ENCODE measurements at regions not wholly inside any gene's neighbourhood (a gene's known extent, or its start where the extent isn't known, plus 50 kb on each side); places are given as distances from the start of the nearest gene placed in this dataset.

- Mint-ChIP-seq H3K9me3 (no peaks in the 10 kb centered on the region), H3K27ac (no peak overlapping the region), H3K27me3 (ENCODE audit: low read depth) (no peaks in the 10 kb centered on the region), H3K4me3 (no peak overlapping the region), H3K4me1 (ENCODE audit: low read depth) (no peaks in the 10 kb centered on the region), H3K36me3 (ENCODE audit: low read depth) (no peaks in the 10 kb centered on the region)
Measured at GRCh38 chr6:112752791-112753190, 405.7 kb downstream of the RFPL4B start.

- Mint-ChIP-seq H3K4me1 (ENCODE audit: low read depth) (no peaks in the 10 kb centered on the region), H3K4me3 (no peak overlapping the region), H3K9me3 (no peaks in the 10 kb centered on the region), H3K36me3 (ENCODE audit: low read depth) (no peaks in the 10 kb centered on the region), H3K27me3 (ENCODE audit: low read depth) (no peaks in the 10 kb centered on the region), H3K27ac (no peak overlapping the region)
Measured at GRCh38 chr6:112760831-112761230, 413.7 kb downstream of the RFPL4B start.

DNA sequence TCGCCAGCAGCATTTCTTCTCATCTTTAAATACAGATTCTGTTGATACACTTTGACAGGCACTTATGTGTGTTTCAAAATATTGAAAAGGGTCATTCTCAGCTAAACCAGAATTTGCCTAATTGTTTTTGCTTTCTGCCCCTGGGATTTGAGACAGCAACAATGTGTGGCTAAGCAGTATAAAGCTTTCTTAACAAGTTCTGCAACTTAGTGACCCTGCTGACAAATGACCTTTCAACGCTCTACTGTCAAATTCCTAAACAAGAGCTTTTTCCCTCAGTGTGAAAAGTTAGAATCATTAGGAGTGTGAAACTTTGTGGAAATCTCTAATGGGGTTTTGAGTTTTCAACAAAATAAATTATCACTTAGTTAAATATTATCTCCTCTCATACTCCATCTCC is 414.6 kb downstream of the RFPL4B start:
- H3K9me3 Mint-ChIP-seq, result peaks cover under 1% of the 10 kb centered on the region
- no peaks in the 10 kb centered on the region for H3K4me1 Mint-ChIP-seq (ENCODE audit: low read depth)
- H3K36me3 Mint-ChIP-seq (ENCODE audit: low read depth), result no peaks in the 10 kb centered on the region
- no peaks in the 10 kb centered on the region for H3K27me3 Mint-ChIP-seq (ENCODE audit: low read depth)
- H3K4me3 Mint-ChIP-seq, result no peak overlapping the region
- H3K27ac Mint-ChIP-seq, result no peak overlapping the region

GRCh38 chr6:112764377-112764776 is 417.2 kb downstream of the RFPL4B start:
- H3K9me3 Mint-ChIP-seq, result peaks cover 8% of the 10 kb centered on the region
- no peak overlapping the region for H3K4me3 Mint-ChIP-seq
- no peak overlapping the region for H3K27ac Mint-ChIP-seq
- no peaks in the 10 kb centered on the region for H3K27me3 Mint-ChIP-seq (ENCODE audit: low read depth)
- H3K36me3 Mint-ChIP-seq (ENCODE audit: low read depth), result no peaks in the 10 kb centered on the region
- H3K4me1 Mint-ChIP-seq (ENCODE audit: low read depth), result no peaks in the 10 kb centered on the region

DNA sequence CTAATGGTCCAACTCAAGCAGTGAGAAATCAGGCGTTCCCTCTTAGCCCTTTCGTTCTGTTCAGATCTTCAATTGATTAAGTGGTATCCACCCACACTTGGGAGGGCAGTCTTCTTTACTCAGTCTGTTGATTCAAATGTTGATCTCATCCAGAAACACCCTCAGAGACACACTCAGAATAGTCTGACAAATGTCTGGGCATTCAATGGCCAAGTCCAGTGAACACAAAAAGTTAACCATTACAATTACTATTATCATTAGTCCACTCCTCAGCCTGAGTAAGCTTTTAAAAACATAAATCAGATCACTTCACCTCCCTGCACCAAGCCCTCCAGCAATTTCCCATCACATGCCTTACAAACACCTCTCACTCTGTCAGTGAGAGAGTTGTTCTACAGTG is 423.2 kb downstream of the RFPL4B start:
- Mint-ChIP-seq H3K4me1 (ENCODE audit: low read depth) (no peaks in the 10 kb centered on the region), H3K27me3 (ENCODE audit: low read depth) (no peaks in the 10 kb centered on the region), H3K4me3 (no peak overlapping the region), H3K27ac (no peak overlapping the region), H3K36me3 (ENCODE audit: low read depth) (no peaks in the 10 kb centered on the region), H3K9me3 (peaks cover 8% of the 10 kb centered on the region)

DNA sequence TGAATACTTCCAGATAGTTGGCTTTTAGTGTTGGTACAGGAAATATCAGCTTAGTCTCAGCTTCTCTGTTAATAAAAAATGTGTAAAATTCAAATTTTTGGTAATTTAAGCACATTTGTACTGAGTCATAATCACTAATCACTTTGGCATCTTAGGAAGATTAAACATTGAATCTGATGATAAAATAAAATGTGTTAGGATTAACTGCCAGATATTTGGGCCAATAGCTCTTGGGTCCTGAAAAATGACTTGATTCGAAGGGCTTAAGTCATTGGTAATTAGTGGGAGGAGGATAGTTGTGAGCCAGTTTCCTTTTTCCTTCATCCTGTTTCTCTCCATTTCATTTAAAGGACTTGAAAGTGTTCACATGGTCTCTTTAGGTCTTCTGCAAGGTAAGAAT is 426.1 kb downstream of the RFPL4B start:
- no peak overlapping the region for H3K4me3 Mint-ChIP-seq
- H3K4me1 Mint-ChIP-seq (ENCODE audit: low read depth), result no peaks in the 10 kb centered on the region
- H3K9me3 Mint-ChIP-seq, result peaks cover 5% of the 10 kb centered on the region
- H3K27ac Mint-ChIP-seq, result no peak overlapping the region
- H3K27me3 Mint-ChIP-seq (ENCODE audit: low read depth), result no peaks in the 10 kb centered on the region
- H3K36me3 Mint-ChIP-seq (ENCODE audit: low read depth), result no peaks in the 10 kb centered on the region

DNA sequence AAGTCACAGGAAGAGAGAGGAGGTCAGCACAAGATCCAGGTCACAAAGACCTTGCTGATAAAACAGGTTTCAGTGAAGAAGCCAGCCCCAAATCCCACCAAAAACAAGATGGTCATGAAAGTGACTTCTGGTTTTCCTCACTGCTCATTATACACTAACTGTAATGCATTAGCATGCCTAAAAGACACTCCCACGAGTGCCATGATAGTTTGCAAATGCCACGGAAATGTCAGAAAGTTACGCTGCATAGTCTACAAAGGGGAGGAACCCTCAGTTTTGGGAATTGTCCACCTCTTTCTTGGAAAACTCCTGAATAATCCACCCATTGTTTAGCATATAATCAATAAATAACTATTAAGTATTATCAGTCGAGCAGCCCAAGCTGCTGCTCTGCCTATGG is 427.2 kb downstream of the RFPL4B start:
- Mint-ChIP-seq H3K4me3 (no peak overlapping the region), H3K27ac (no peak overlapping the region), H3K27me3 (ENCODE audit: low read depth) (no peaks in the 10 kb centered on the region), H3K4me1 (ENCODE audit: low read depth) (no peaks in the 10 kb centered on the region), H3K9me3 (no peaks in the 10 kb centered on the region), H3K36me3 (ENCODE audit: low read depth) (no peaks in the 10 kb centered on the region)

DNA sequence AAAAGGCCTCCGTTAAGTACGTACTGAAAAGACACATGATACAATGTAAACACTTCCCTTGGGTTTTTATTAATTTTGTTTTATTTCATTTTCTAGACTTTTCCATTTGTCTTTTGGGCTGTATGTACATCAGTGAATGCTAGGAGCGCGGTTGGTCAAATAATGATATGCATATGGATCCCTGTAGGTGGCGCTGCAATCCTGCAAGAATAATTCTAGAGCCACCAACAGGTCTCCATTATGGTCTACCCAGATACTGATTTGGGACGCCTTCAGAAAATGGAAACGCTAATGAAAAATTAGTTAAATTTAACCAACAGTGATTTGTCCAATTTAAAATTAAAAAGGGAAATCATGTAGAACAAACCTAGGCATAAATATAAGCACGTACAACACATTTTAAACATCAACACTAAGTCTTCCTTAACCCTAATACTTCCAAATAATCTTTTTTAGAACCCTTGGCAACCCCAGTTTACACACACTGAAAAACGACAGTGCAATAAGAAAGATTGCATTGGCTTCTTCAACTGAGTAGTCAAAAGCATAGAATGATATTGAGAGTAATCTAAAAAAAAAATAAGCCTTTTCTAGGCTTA is 433.5 kb downstream of the RFPL4B start:
- Mint-ChIP-seq H3K9me3 (no peaks in the 10 kb centered on the region), H3K36me3 (ENCODE audit: low read depth) (no peaks in the 10 kb centered on the region), H3K27ac (no peak overlapping the region), H3K4me3 (no peak overlapping the region), H3K27me3 (ENCODE audit: low read depth) (no peaks in the 10 kb centered on the region), H3K4me1 (ENCODE audit: low read depth) (no peaks in the 10 kb centered on the region)

- no peak overlapping the region for H3K27ac Mint-ChIP-seq
Measured at GRCh38 chr6:112781241-112781640, 434.1 kb downstream of the RFPL4B start.

DNA sequence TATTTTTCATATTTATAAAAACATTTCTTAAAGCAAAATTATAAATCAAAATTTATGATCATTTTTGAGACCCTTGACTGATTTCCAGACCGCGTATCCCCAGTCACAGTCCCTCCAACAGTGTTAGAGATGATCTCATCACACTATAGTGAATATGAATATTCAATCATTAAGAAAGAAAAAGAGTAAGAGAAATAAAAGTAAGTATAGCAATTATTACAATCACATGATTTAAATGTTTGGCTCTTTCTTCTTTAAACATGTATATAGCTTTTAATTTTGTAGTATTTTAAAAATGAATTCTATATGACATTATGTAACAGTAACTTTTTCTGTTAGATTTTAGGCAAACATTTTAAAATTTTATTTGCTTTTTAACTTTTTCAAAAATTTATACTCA is 438.3 kb downstream of the RFPL4B start:
- H3K4me1 Mint-ChIP-seq (ENCODE audit: low read depth), result no peaks in the 10 kb centered on the region
- H3K9me3 Mint-ChIP-seq, result no peaks in the 10 kb centered on the region
- no peak overlapping the region for H3K4me3 Mint-ChIP-seq
- H3K27me3 Mint-ChIP-seq (ENCODE audit: low read depth), result no peaks in the 10 kb centered on the region
- H3K36me3 Mint-ChIP-seq (ENCODE audit: low read depth), result no peaks in the 10 kb centered on the region
- H3K27ac Mint-ChIP-seq, result no peak overlapping the region

More at GRCh38 chr6:112781241-112781640, 434.1 kb downstream of the RFPL4B start:
- H3K36me3 Mint-ChIP-seq (ENCODE audit: low read depth), result no peaks in the 10 kb centered on the region
- H3K27me3 Mint-ChIP-seq (ENCODE audit: low read depth), result no peaks in the 10 kb centered on the region
- H3K4me1 Mint-ChIP-seq (ENCODE audit: low read depth), result no peaks in the 10 kb centered on the region
- no peak overlapping the region for H3K4me3 Mint-ChIP-seq
- no peaks in the 10 kb centered on the region for H3K9me3 Mint-ChIP-seq

GRCh38 chr6:112786801-112787200 is 439.7 kb downstream of the RFPL4B start:
- H3K36me3 Mint-ChIP-seq (ENCODE audit: low read depth), result no peaks in the 10 kb centered on the region
- H3K27me3 Mint-ChIP-seq (ENCODE audit: low read depth), result no peaks in the 10 kb centered on the region
- H3K27ac Mint-ChIP-seq, result no peak overlapping the region
- no peak overlapping the region for H3K4me3 Mint-ChIP-seq
- no peaks in the 10 kb centered on the region for H3K9me3 Mint-ChIP-seq
- no peaks in the 10 kb centered on the region for H3K4me1 Mint-ChIP-seq (ENCODE audit: low read depth)

- H3K4me3 Mint-ChIP-seq, result no peak overlapping the region
- no peaks in the 10 kb centered on the region for H3K36me3 Mint-ChIP-seq (ENCODE audit: low read depth)
- H3K9me3 Mint-ChIP-seq, result no peaks in the 10 kb centered on the region
- H3K27me3 Mint-ChIP-seq (ENCODE audit: low read depth), result no peaks in the 10 kb centered on the region
- no peaks in the 10 kb centered on the region for H3K4me1 Mint-ChIP-seq (ENCODE audit: low read depth)
- H3K27ac Mint-ChIP-seq, result no peak overlapping the region
Measured at GRCh38 chr6:112787371-112787770, 440.2 kb downstream of the RFPL4B start.

GRCh38 chr6:112795316-112795715 is 448.2 kb downstream of the RFPL4B start:
- H3K4me3 Mint-ChIP-seq, result no peak overlapping the region
- no peaks in the 10 kb centered on the region for H3K27me3 Mint-ChIP-seq (ENCODE audit: low read depth)
- no peak overlapping the region for H3K27ac Mint-ChIP-seq
- H3K9me3 Mint-ChIP-seq, result peaks cover 6% of the 10 kb centered on the region
- H3K4me1 Mint-ChIP-seq (ENCODE audit: low read depth), result no peaks in the 10 kb centered on the region
- H3K36me3 Mint-ChIP-seq (ENCODE audit: low read depth), result no peaks in the 10 kb centered on the region

DNA sequence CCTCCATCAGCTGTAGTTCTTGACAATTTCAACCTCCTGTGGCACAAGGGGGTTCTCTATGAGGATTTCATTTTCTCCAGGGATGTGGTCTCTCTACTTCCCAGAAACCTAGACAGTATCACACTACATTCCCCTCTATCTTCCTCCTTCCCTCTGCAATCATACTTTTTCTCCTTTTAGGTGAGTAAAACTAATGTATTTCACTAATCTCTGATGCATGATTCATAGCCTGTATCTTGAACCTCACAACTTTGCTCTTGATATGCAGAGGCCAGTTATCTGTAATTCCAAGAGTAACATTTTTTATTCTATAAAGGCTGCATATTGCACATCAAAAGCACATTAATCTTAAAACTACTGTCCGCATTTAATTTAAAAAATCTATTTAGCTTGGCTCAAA is 449.6 kb downstream of the RFPL4B start:
- no peaks in the 10 kb centered on the region for H3K36me3 Mint-ChIP-seq (ENCODE audit: low read depth)
- H3K4me3 Mint-ChIP-seq, result no peak overlapping the region
- H3K27me3 Mint-ChIP-seq (ENCODE audit: low read depth), result no peaks in the 10 kb centered on the region
- H3K9me3 Mint-ChIP-seq, result peaks cover 6% of the 10 kb centered on the region
- no peak overlapping the region for H3K27ac Mint-ChIP-seq
- H3K4me1 Mint-ChIP-seq (ENCODE audit: low read depth), result no peaks in the 10 kb centered on the region

GRCh38 chr6:112799889-112800288 is 452.8 kb downstream of the RFPL4B start:
- no peaks in the 10 kb centered on the region for H3K4me1 Mint-ChIP-seq (ENCODE audit: low read depth)
- H3K27me3 Mint-ChIP-seq (ENCODE audit: low read depth), result no peaks in the 10 kb centered on the region
- peaks cover 6% of the 10 kb centered on the region for H3K9me3 Mint-ChIP-seq
- no peak overlapping the region for H3K4me3 Mint-ChIP-seq
- no peaks in the 10 kb centered on the region for H3K36me3 Mint-ChIP-seq (ENCODE audit: low read depth)
- no peak overlapping the region for H3K27ac Mint-ChIP-seq

DNA sequence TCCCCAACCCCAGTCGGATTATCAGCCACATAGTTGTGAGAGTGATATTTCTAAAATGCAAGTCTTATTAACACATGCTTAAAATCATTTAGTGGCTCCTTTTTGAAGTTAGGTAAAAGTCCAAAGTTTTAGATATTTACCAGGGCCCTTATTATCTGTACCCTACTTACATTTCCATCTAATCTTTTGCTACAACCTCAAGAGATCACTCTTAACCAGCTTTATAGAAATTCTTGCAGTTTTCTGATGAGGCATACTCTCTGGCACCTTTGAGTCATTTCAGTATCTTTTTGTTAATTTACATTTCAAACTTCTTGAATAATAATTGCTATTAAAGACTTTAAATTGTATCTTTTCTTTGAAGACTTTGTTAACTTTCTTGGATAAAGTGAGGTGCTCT is 453.3 kb downstream of the RFPL4B start:
- H3K36me3 Mint-ChIP-seq (ENCODE audit: low read depth), result no peaks in the 10 kb centered on the region
- no peak overlapping the region for H3K4me3 Mint-ChIP-seq
- H3K27ac Mint-ChIP-seq, result no peak overlapping the region
- H3K9me3 Mint-ChIP-seq, result peaks cover 6% of the 10 kb centered on the region
- H3K27me3 Mint-ChIP-seq (ENCODE audit: low read depth), result no peaks in the 10 kb centered on the region
- no peaks in the 10 kb centered on the region for H3K4me1 Mint-ChIP-seq (ENCODE audit: low read depth)

Measured in T-helper 1 cell treated with Interleukin-12 subunit alpha and Interleukin-12 subunit beta and Interleukin-4 antibody, amounts not matched to agents 30 μg/mL and 1 μg/mL, for 36 hours (primary cell).